ENCODE measurements at regions not wholly inside any gene's neighbourhood (a gene's known extent, or its start where the extent isn't known, plus 50 kb on each side); places are given as distances from the start of the nearest gene placed in this dataset.

DNA sequence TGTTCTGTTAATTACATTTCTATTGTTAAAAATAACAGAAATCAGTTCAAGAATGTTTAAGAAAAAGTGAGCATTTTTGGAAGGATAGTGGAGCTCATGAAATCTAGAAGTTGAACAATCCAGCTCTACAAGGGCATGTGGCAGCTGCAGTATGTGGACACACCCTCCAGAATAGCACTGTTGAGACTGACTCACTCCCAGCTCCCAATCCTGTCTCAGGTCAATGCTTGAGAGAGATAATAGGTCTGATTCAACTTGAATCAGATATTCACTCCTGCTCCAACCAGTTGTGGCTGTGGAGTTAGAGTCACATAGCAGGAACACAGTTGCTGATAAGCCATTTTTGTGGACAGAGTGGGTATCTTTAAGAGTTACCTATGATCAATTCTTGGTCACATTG, 113.0 kb upstream of the NTF3 start:
- no peaks in the 10 kb centered on the region for H3K4me1 ChIP-seq (ENCODE audit: low read depth, poor library complexity, severe bottlenecking)
- no peak overlapping the region for H3K9ac ChIP-seq
- no peaks in the 10 kb centered on the region for H3K79me2 ChIP-seq (ENCODE audit: insufficient read depth, low read depth)
- H3K4me3 ChIP-seq (IDR thresholded peaks at IDR 0.05; ENCODE audit: insufficient read depth, low read depth, low read length): no peak overlapping the region
- no peaks in the 10 kb centered on the region for H3K27me3 ChIP-seq (ENCODE audit: insufficient read depth, low read depth)
- no peak overlapping the region for H2AFZ ChIP-seq (ENCODE audit: low read depth)
- H3K27ac ChIP-seq: no peak overlapping the region
- H3K4me2 ChIP-seq: no peak overlapping the region
- TF ChIP-seq, protein P1, sequence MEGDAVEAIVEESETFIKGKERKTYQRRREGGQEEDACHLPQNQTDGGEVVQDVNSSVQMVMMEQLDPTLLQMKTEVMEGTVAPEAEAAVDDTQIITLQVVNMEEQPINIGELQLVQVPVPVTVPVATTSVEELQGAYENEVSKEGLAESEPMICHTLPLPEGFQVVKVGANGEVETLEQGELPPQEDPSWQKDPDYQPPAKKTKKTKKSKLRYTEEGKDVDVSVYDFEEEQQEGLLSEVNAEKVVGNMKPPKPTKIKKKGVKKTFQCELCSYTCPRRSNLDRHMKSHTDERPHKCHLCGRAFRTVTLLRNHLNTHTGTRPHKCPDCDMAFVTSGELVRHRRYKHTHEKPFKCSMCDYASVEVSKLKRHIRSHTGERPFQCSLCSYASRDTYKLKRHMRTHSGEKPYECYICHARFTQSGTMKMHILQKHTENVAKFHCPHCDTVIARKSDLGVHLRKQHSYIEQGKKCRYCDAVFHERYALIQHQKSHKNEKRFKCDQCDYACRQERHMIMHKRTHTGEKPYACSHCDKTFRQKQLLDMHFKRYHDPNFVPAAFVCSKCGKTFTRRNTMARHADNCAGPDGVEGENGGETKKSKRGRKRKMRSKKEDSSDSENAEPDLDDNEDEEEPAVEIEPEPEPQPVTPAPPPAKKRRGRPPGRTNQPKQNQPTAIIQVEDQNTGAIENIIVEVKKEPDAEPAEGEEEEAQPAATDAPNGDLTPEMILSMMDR (conservative IDR thresholded peaks at IDR 0.05; ENCODE audit: low read depth, low read length): no peak
- H4K20me1 ChIP-seq (ENCODE audit: insufficient read depth): no peaks in the 10 kb centered on the region
- no peaks in the 10 kb centered on the region for H3K36me3 ChIP-seq (ENCODE audit: insufficient read depth)

- Histone ChIP-seq H3K36me3 (ENCODE audit: insufficient read depth) (no peaks in the 10 kb centered on the region), H3K4me1 (ENCODE audit: low read depth, poor library complexity, severe bottlenecking) (no peaks in the 10 kb centered on the region), H3K4me2 (no peak overlapping the region), H3K79me2 (ENCODE audit: insufficient read depth, low read depth) (no peaks in the 10 kb centered on the region), H3K9ac (no peak overlapping the region), H2AFZ (ENCODE audit: low read depth) (no peak overlapping the region), H3K27me3 (ENCODE audit: insufficient read depth, low read depth) (no peaks in the 10 kb centered on the region), H4K20me1 (ENCODE audit: insufficient read depth) (no peaks in the 10 kb centered on the region), H3K27ac (no peak overlapping the region), H3K4me3 (IDR thresholded peaks at IDR 0.05; ENCODE audit: insufficient read depth, low read depth, low read length) (no peak overlapping the region)
- TF ChIP-seq, protein P1 (conservative IDR thresholded peaks at IDR 0.05; ENCODE audit: low read depth, low read length): no peak
Measured at GRCh38 chr12:5328669-5329517, 103.0 kb upstream of the NTF3 start.

DNA sequence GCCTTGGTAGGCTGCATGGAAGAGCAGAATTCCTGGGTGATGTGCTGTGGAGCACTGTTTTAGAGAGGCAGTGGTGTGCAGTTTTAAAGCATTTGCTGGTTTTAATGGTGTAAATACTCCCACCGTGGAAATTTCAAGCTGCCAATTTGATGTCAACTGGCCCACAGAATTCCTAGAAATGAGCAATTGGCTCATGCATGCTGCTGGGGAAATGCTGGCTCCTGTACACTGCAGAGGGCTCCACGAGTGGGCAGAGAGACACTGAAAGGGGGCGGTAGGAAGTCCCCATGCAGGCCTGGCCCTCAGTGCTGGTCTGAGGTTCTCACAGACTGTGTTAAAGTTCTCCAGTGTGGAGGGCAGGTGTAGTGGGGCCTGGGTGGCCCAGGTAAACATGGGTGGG, 99.4 kb upstream of the NTF3 start:
- Histone ChIP-seq H3K27ac (no peak overlapping the region), H3K36me3 (ENCODE audit: insufficient read depth) (no peaks in the 10 kb centered on the region), H2AFZ (ENCODE audit: low read depth) (no peak overlapping the region)

DNA sequence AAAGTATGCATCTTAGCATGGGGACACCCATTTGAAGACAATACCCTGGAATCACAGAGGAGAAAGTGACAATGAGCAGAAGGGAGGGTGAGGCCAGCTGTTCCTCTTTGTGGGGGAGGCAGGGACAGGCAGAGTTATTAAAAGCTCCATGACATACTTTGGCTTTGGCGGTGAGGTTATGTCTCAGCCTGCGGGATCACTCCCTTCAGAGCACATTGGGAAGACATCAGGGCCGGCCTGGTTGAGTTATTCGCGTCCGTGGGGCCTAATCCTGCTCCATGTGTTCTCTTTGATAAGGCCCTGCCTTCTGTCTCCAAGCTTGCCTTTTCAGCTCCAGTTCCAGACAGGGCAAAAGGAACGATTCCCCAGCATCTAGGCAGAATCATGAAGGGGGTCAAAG, 98.8 kb upstream of the NTF3 start:
- Histone ChIP-seq H3K27ac (no peak overlapping the region), H3K4me1 (ENCODE audit: low read depth, poor library complexity, severe bottlenecking) (no peaks in the 10 kb centered on the region), H2AFZ (ENCODE audit: low read depth) (no peak overlapping the region), H3K79me2 (ENCODE audit: insufficient read depth, low read depth) (no peaks in the 10 kb centered on the region), H3K4me3 (IDR thresholded peaks at IDR 0.05; ENCODE audit: insufficient read depth, low read depth, low read length) (no peak overlapping the region), H4K20me1 (ENCODE audit: insufficient read depth) (no peaks in the 10 kb centered on the region), H3K36me3 (ENCODE audit: insufficient read depth) (no peaks in the 10 kb centered on the region), H3K4me2 (no peak overlapping the region), H3K9ac (no peak overlapping the region), H3K27me3 (ENCODE audit: insufficient read depth, low read depth) (no peaks in the 10 kb centered on the region)
- TF ChIP-seq, protein P1 (conservative IDR thresholded peaks at IDR 0.05; ENCODE audit: low read depth, low read length): no peak

More for the DNA sequence above, 99.4 kb upstream of the NTF3 start:
- H3K27me3 ChIP-seq (ENCODE audit: insufficient read depth, low read depth): no peaks in the 10 kb centered on the region
- H4K20me1 ChIP-seq (ENCODE audit: insufficient read depth): no peaks in the 10 kb centered on the region
- TF ChIP-seq, protein P1 (conservative IDR thresholded peaks at IDR 0.05; ENCODE audit: low read depth, low read length): no peak
- no peaks in the 10 kb centered on the region for H3K4me1 ChIP-seq (ENCODE audit: low read depth, poor library complexity, severe bottlenecking)
- H3K4me3 ChIP-seq (IDR thresholded peaks at IDR 0.05; ENCODE audit: insufficient read depth, low read depth, low read length): no peak overlapping the region
- H3K4me2 ChIP-seq: no peak overlapping the region
- no peak overlapping the region for H3K9ac ChIP-seq
- H3K79me2 ChIP-seq (ENCODE audit: insufficient read depth, low read depth): no peaks in the 10 kb centered on the region
